Ecto neural progenitor cell (in vitro differentiated cells): ENCODE measurements at regions not wholly inside any gene's neighbourhood (a gene's known extent, or its start where the extent isn't known, plus 50 kb on each side); places are given as distances from the start of the nearest gene placed in this dataset.
"Not testable (repeated sequence)": the region's sequence is repeated elsewhere in the genome, so short reads cannot be mapped to it uniquely, and the experiment has no call there.

ENCODE experiments used
- DNase-seq: peaks from one replicate; pipeline ENCODE4 v3.0.0-alpha.2; 2018; ENCODE audit warnings: low spot score

GRCh38 chrX:68995780-68996551 lies 167.1 kb downstream of the EFNB1 start:
- DNase-seq: no peak

- no peak for DNase-seq
These were observed 166.6 kb downstream of the EFNB1 start for GRCh38 chrX:68995386-68995779.

- no peak for DNase-seq
These were observed 166.1 kb downstream of the EFNB1 start for GRCh38 chrX:68994891-68995255.

GRCh38 chrX:68994135-68994890 lies 165.5 kb downstream of the EFNB1 start:
- no peak for DNase-seq

GRCh38 chrX:68992821-68993397 lies 164.1 kb downstream of the EFNB1 start:
- DNase-seq: no peak

GRCh38 chrX:68991691-68992345 lies 163.0 kb downstream of the EFNB1 start:
- no peak for DNase-seq

- no peak for DNase-seq
These were observed 162.1 kb downstream of the EFNB1 start for GRCh38 chrX:68990948-68991347.

GRCh38 chrX:68989865-68990606 lies 161.2 kb downstream of the EFNB1 start:
- peak; percentile 75 for DNase-seq

- DNase-seq: no peak
These were observed 160.6 kb downstream of the EFNB1 start for GRCh38 chrX:68989456-68989855.

- DNase-seq: no peak
These were observed 160.0 kb downstream of the EFNB1 start for GRCh38 chrX:68988865-68989264.

- no peak for DNase-seq
These were observed 156.4 kb downstream of the EFNB1 start for GRCh38 chrX:68985135-68985755.

GRCh38 chrX:68983004-68983857 lies 154.4 kb downstream of the EFNB1 start:
- no peak for DNase-seq

- no peak for DNase-seq
These were observed 153.7 kb downstream of the EFNB1 start for GRCh38 chrX:68982476-68982875.

- no peak for DNase-seq
These were observed 152.2 kb downstream of the EFNB1 start for GRCh38 chrX:68980906-68981616.

- no peak for DNase-seq
These were observed 149.8 kb downstream of the EFNB1 start for GRCh38 chrX:68978655-68979054.

GRCh38 chrX:68978255-68978654 lies 149.4 kb downstream of the EFNB1 start:
- DNase-seq: no peak

GRCh38 chrX:68953331-68953730 lies 124.5 kb downstream of the EFNB1 start:
- DNase-seq: no peak

- not testable (repeated sequence) for DNase-seq
These were observed 123.3 kb downstream of the EFNB1 start for GRCh38 chrX:68951942-68952619.

- DNase-seq: no peak
These were observed 122.1 kb downstream of the EFNB1 start for GRCh38 chrX:68950937-68951336.
